ENCODE measurements at regions not wholly inside any gene's neighbourhood (a gene's known extent, or its start where the extent isn't known, plus 50 kb on each side); places are given as distances from the start of the nearest gene placed in this dataset.
A peak's percentile ranks its signal among the peaks of the same experiment; 100 is the strongest.
"Not testable (repeated sequence)": the region's sequence is repeated elsewhere in the genome, so short reads cannot be mapped to it uniquely, and the experiment has no call there.

DNA sequence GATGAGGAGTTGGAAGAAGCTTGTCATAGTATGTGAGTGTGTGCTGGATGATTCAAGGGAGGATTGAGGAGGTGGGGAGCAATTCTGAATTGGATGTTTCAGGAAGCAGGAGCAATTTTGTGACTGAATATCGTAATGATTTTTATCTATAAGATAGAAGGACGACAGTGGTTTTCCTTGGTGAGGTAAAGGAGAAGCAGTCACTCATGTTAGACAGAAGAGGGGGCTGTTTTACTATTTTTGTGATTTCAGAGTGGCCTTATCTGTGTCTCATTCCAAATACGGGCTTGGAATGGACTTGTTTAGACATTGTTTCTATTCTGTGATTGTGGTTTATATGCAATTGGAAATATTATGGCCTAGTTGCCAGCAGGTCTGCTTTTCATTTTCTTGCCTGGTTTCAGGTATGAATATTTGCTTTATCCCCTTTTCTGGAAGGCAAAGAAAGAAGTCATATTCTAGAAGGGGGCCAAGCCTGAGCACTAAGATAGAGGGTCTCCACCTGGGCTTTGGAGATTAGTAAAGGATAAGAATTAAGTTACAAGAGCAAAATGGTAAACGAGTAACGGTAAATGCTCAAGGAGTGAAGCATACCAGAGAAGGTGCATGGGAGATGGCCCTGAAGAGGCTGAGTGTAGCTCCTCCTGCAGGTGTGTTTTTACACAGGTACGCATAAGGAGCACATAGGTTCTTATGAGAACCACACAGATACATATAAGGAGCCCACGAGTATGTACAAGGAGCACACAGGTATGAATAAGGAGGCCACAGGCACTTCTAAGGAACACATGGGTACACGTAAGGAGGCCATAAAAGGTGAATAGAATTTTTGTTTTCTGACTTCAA is 124.6 kb upstream of the KCNAB1 start:
- Histone ChIP-seq H3K9me3 (peaks cover 0 to 19% (median 4%) of the 10 kb centered on the region in 8 donors), H3K27me3 (replicated peaks in 1 of 7) (no peaks in the 10 kb centered on the region), H3K4me3 (no peak overlapping the region), H3K4me1 (no peaks in the 10 kb centered on the region), H3K27ac (no peak overlapping the region), H3K36me3 (no peaks in the 10 kb centered on the region)
- 55 to 73% (median 65%) methylated on average over 8 of the region's 8 CpGs for WGBS, 5 donors
- intact Hi-C loops (cut with DNase I; ENCODE audit: low total_unique reads): no loop called here
- TF ChIP-seq POLR2A (IDR thresholded peaks at IDR 0.05): no peak
- TF ChIP-seq, protein P1, sequence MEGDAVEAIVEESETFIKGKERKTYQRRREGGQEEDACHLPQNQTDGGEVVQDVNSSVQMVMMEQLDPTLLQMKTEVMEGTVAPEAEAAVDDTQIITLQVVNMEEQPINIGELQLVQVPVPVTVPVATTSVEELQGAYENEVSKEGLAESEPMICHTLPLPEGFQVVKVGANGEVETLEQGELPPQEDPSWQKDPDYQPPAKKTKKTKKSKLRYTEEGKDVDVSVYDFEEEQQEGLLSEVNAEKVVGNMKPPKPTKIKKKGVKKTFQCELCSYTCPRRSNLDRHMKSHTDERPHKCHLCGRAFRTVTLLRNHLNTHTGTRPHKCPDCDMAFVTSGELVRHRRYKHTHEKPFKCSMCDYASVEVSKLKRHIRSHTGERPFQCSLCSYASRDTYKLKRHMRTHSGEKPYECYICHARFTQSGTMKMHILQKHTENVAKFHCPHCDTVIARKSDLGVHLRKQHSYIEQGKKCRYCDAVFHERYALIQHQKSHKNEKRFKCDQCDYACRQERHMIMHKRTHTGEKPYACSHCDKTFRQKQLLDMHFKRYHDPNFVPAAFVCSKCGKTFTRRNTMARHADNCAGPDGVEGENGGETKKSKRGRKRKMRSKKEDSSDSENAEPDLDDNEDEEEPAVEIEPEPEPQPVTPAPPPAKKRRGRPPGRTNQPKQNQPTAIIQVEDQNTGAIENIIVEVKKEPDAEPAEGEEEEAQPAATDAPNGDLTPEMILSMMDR (IDR thresholded peaks at IDR 0.05 in 8 of 11, conservative IDR thresholded peaks at IDR 0.05 in 3 of 11): peak in 6 of 11 experiments; percentile 19 to 37 (median 21)
- no peak for DNase-seq

DNA sequence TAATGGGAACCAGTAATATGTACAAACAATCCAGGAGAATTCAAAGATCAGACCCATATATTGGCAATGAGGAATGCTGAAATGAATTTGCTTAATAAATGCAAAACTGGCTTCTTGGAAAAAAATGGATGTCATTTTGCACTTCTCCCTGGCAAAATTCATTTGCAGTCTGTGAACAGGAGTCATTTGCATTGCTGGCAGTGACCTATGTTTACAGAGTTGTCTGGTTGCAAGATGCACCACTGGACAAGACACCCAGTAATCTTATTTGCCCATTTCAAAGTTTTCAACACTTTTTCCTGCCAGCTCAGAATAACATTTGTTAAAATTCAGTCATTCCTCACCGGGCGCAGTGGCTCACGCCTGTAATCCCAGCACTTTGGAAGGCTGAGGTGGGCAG is 123.5 kb upstream of the KCNAB1 start:
- Histone ChIP-seq H3K4me1 (no peaks in the 10 kb centered on the region), H3K36me3 (no peaks in the 10 kb centered on the region), H3K27ac (no peak overlapping the region), H3K9me3 (peaks cover 0 to 19% (median 4%) of the 10 kb centered on the region in 8 donors), H3K27me3 (replicated peaks in 1 of 7) (no peaks in the 10 kb centered on the region), H3K4me3 (no peak overlapping the region)
- intact Hi-C loops (cut with DNase I; ENCODE audit: low total_unique reads): no loop called here
- 80 to 98% (median 92%) methylated on average over 3 of the region's 3 CpGs for WGBS, 5 donors
- TF ChIP-seq POLR2AphosphoS5 (IDR thresholded peaks at IDR 0.05) (no peak), POLR2A (IDR thresholded peaks at IDR 0.05) (no peak)
- TF ChIP-seq, protein P1 (IDR thresholded peaks at IDR 0.05 in 8 of 11, conservative IDR thresholded peaks at IDR 0.05 in 3 of 11): no peak
- no peak for DNase-seq

DNA sequence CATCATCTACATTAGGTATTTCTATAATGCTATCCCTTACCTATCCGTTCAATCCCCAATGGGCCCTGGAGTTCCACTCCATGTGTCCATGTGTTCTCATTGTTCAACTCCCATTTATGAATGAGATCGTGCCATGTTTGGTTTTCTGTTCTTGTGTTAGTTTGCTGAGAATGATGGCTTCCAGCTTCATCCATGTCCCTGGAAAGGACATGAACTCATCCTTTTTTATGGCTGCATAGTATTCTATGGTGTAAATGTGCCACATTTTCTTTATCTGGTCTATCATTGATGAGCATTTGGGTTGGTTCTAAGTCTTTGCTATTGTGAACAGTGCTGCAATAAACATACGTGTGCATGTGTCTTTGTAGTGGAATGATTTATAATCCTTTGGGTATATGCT is 122.2 kb upstream of the KCNAB1 start:
- 89 to 98% (median 94%) methylated on average over 3 of the region's 3 CpGs for WGBS, 5 donors
- H3K4me1 ChIP-seq; H3K27ac ChIP-seq; H3K36me3 ChIP-seq; DNase-seq; intact Hi-C loops (cut with DNase I; ENCODE audit: low total_unique reads); H3K4me3 ChIP-seq; H3K27me3 ChIP-seq (replicated peaks in 1 of 7): not testable (repeated sequence)
- H3K9me3 ChIP-seq: peaks cover 0 to 19% (median 4%) of the 10 kb centered on the region in 8 donors

DNA sequence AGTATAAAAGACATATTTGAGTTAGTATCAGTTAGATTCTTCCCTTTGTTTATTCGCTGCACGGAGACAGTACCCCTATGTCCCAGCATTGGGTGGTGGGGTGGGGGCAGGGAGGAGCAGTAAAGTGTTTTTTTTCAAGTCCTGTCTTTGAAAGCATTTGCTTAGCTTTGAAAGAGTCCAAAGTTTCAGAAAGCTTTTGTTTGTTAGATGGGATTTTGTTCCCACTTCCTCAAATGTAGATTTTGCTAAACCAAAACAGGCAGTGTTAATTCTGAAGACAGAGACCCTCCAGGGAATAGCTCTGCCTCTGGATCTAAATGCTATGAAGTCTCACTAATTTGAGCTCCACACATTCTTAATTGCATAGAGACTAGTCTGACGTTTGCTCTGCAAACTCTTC is 114.6 kb upstream of the KCNAB1 start:
- intact Hi-C loops (cut with DNase I; ENCODE audit: low total_unique reads): no loop called here
- Histone ChIP-seq H3K4me1 (no peaks in the 10 kb centered on the region), H3K4me3 (no peak overlapping the region), H3K27me3 (replicated peaks in 1 of 7) (peaks cover 0 to 9% (median 0%) of the 10 kb centered on the region in 7 donors), H3K36me3 (no peaks in the 10 kb centered on the region), H3K27ac (no peak overlapping the region), H3K9me3 (no peaks in the 10 kb centered on the region)
- TF ChIP-seq POLR2A (IDR thresholded peaks at IDR 0.05) (no peak), POLR2AphosphoS5 (IDR thresholded peaks at IDR 0.05) (no peak)
- TF ChIP-seq, protein P1 (IDR thresholded peaks at IDR 0.05 in 8 of 11, conservative IDR thresholded peaks at IDR 0.05 in 3 of 11): no peak
- DNase-seq: no peak
- 48 to 66% (median 62%) methylated on average over 3 of the region's 3 CpGs for WGBS, 5 donors

All from spleen (tissue), 11 donors.